Endothelial cell of umbilical vein (primary cell): ENCODE measurements at regions not wholly inside any gene's neighbourhood (a gene's known extent, or its start where the extent isn't known, plus 50 kb on each side); places are given as distances from the start of the nearest gene placed in this dataset.

Source experiments
- BruUV-seq: library from RNA; stranded (reverse); fragments of 400-500 nt; replicated peaks from 2 replicates; lab custom pipeline; 2021; lab: Mats Ljungman, UMichigan
- CTCF ChIA-PET: fragments of 300-600, 350-600 bp; sonication (Branson Sonifier 250); formaldehyde crosslinking; loops from one replicate; lab custom pipeline; 2021; ENCODE audit warnings: antibody characterized with exemption, inconsistent platforms; lab: Charles Lee
- POLR2A ChIA-PET: fragments of 300-600, 350-600 bp; sonication (Branson Sonifier 250); formaldehyde crosslinking; loops from one replicate; lab custom pipeline; 2021; ENCODE audit warnings: antibody characterized with exemption, inconsistent platforms; lab: Charles Lee
- DNase-seq: peaks from one replicate; pipeline ENCODE4 v3.0.0-alpha.2; 2011; ENCODE audit warnings: low read depth, low spot score
- FAIRE-seq: peaks from 2 replicates; lab custom pipeline; 2011; peaks lifted over from hg19 to GRCh38; lab: Jason Lieb, UNC
- H2AFZ ChIP-seq: 2 replicates; pipeline ENCODE4 v1.6.0; 2012; ENCODE audit warnings: low read depth, low read length, control low read depth, inconsistent platforms
- H3K27ac ChIP-seq: 2 replicates; pipeline ENCODE4 v1.5.1; 2011; ENCODE audit warnings: low read depth, mild to moderate bottlenecking, control low read depth, low read length, moderate library complexity; ENCODE audit not compliant: insufficient read depth
- H3K27me3 ChIP-seq, 2 experiments: 2 replicates each; pipeline versions ENCODE4 v1.6.0 to v1.6.1; 2011; ENCODE audit warnings: low read length in 2 of 2, mixed read lengths in 1 of 2; ENCODE audit not compliant: control insufficient read depth in 2 of 2, insufficient read depth in 2 of 2
- H3K36me3 ChIP-seq, 2 experiments: 2 replicates in 1 of 2; 3 replicates in 1 of 2; pipeline ENCODE4 v1.5.1; 2011; ENCODE audit warnings: low read length in 2 of 2, mild to moderate bottlenecking in 1 of 2, moderate library complexity in 1 of 2; ENCODE audit not compliant: control insufficient read depth in 2 of 2, insufficient read depth in 2 of 2; ENCODE audit errors: extremely low read depth in 1 of 2
- H3K4me1 ChIP-seq: 3 replicates; pipeline ENCODE4 v1.5.1; 2011; ENCODE audit warnings: mild to moderate bottlenecking, low read length; ENCODE audit not compliant: control insufficient read depth, insufficient read depth; ENCODE audit errors: extremely low read depth
- H3K4me2 ChIP-seq: 2 replicates; pipeline ENCODE4 v1.6.1; 2011; ENCODE audit warnings: low read length, control low read depth, mixed read lengths; ENCODE audit not compliant: insufficient read depth
- H3K4me3 ChIP-seq, 3 experiments: fragments of 200-600 bp in 1 of 3; sonication (generic), shearing (Covaris generic) in 1 of 3; replicated peaks in 1 of 3; 2 replicates each; pipeline ENCODE4 v1.5.1; 2011 to 2016; ENCODE audit warnings: control low read depth in 3 of 3, low read length in 3 of 3, mild to moderate bottlenecking in 2 of 3, inconsistent platforms in 1 of 3, low read depth in 1 of 3, moderate library complexity in 1 of 3; ENCODE audit not compliant: insufficient read depth in 1 of 3
- H3K79me2 ChIP-seq: 2 replicates; pipeline ENCODE4 v1.6.0; 2012; ENCODE audit warnings: low read length, inconsistent platforms; ENCODE audit not compliant: control insufficient read depth, insufficient read depth
- H3K9ac ChIP-seq: replicated peaks from 2 replicates; pipeline ENCODE3; 2011; ENCODE audit warnings: low read length, control low read depth; ENCODE audit not compliant: insufficient read depth; ENCODE audit errors: extremely low read depth
- H3K9me1 ChIP-seq: replicated peaks from 3 replicates; pipeline ENCODE4 v1.6.0; 2011; ENCODE audit warnings: mild to moderate bottlenecking, low read length; ENCODE audit not compliant: control insufficient read depth, insufficient read depth; ENCODE audit errors: extremely low read depth
- H3K9me3 ChIP-seq: replicated peaks from 2 replicates; pipeline ENCODE4 v1.5.1; 2012; ENCODE audit warnings: low read length, inconsistent platforms; ENCODE audit not compliant: control insufficient read depth, insufficient read depth
- H4K20me1 ChIP-seq: replicated peaks from 2 replicates; pipeline ENCODE3; 2011; ENCODE audit warnings: mild to moderate bottlenecking, low read length; ENCODE audit not compliant: control insufficient read depth, insufficient read depth; ENCODE audit errors: extremely low read depth
- CTCF ChIP-seq, 2 donors: IDR thresholded peaks; 1 replicate in 1 of 2; 2 replicates in 1 of 2; pipeline ENCODE4 v1.5.1; 2011; ENCODE audit warnings: low read length in 2 of 2, mild to moderate bottlenecking in 2 of 2, moderate library complexity in 2 of 2, control low read depth in 1 of 2, inconsistent platforms in 1 of 2, low read depth in 1 of 2; ENCODE audit not compliant: insufficient read depth in 1 of 2; ENCODE audit errors: extremely low read depth in 1 of 2
- EZH2 ChIP-seq: IDR thresholded peaks from 2 replicates; pipeline ENCODE4 v1.6.1; 2012; ENCODE audit warnings: borderline replicate concordance, low read depth, mild to moderate bottlenecking, moderate library complexity, low read length, inconsistent platforms; ENCODE audit not compliant: severe bottlenecking
- FOS ChIP-seq: IDR thresholded peaks from 2 replicates; pipeline ENCODE4 v1.6.1; 2011; ENCODE audit warnings: mild to moderate bottlenecking, low read length, moderate library complexity, borderline replicate concordance; ENCODE audit not compliant: insufficient read depth
- GATA2 ChIP-seq: IDR thresholded peaks from 2 replicates; pipeline ENCODE4 v1.7.0; 2011; ENCODE audit warnings: low read depth, mild to moderate bottlenecking, moderate library complexity, mixed read lengths, low read length; ENCODE audit not compliant: insufficient read length, insufficient read depth
- MAX ChIP-seq: IDR thresholded peaks from 2 replicates; pipeline ENCODE4 v1.6.1; 2011; ENCODE audit not compliant: insufficient read depth, insufficient read length
- MYC ChIP-seq: IDR thresholded peaks from one replicate; pipeline ENCODE4 v1.6.1; 2011; ENCODE audit warnings: mild to moderate bottlenecking, low read depth, low read length
- POLR2A ChIP-seq: IDR thresholded peaks from 2 replicates; pipeline ENCODE4 v1.6.1; 2012; ENCODE audit warnings: low read depth, mild to moderate bottlenecking, control low read depth, low read length
- POLR2AphosphoS5 ChIP-seq: IDR thresholded peaks from 2 replicates; pipeline ENCODE4 v1.6.1; 2012; ENCODE audit warnings: low read depth, mild to moderate bottlenecking, control low read depth, low read length, moderate library complexity; ENCODE audit not compliant: insufficient read depth
- dilution Hi-C: fragments of 300-500 bp; cut with MboI; formaldehyde crosslinking; loops from one replicate; pipeline ENCODE4 v1.15.0; 2019; ENCODE audit warnings: low sequenced_read_pairs; ENCODE audit not compliant: extremely low pct_ligation_motif_present
- intact Hi-C: fragments of 100-400 bp; cut with micrococcal nuclease; formaldehyde crosslinking; loops from one replicate; pipeline ENCODE4 v1.10.0; 2022

GRCh38 chr12:59181196-59181777, 261.0 kb upstream of the LRIG3 start:
- Histone ChIP-seq H3K9me1 (no peaks in the 10 kb centered on the region), H3K27ac (no peak overlapping the region), H3K9me3 (no peaks in the 10 kb centered on the region), H3K36me3 (no peaks in the 10 kb centered on the region), H3K4me3 (no peak overlapping the region), H2AFZ (no peak overlapping the region), H3K4me2 (no peak overlapping the region), H3K9ac (no peak overlapping the region), H3K27me3 (peaks cover 0 to 3% of the 10 kb centered on the region in 2 experiments), H3K4me1 (no peaks in the 10 kb centered on the region), H3K79me2 (no peaks in the 10 kb centered on the region), H4K20me1 (no peaks in the 10 kb centered on the region)
- intact Hi-C loops = no loop called here
- dilution Hi-C loops = no loop called here
- no TSS peak for BruUV-seq
- TF ChIP-seq FOS (no peak), POLR2A (no peak), MAX (no peak), POLR2AphosphoS5 (no peak), EZH2 (no peak), CTCF (IDR thresholded peaks at IDR 0.05; ENCODE audit: extremely low read depth in 1 of 2, insufficient read depth in 1 of 2, low read depth in 1 of 2, low read length in 2 of 2) (no peak), GATA2 (no peak), MYC (no peak)
- FAIRE-seq (no peak), DNase-seq (no peak)
- ChIA-PET POLR2A (no interaction called here), CTCF (interaction anchor here (1.2 kb wide), 1 partner anchor 16 kb away, joined by 8 read pairs; no protein-coding TSS in a partner anchor)
